Fibroblast of skin of abdomen (primary cell): ENCODE measurements at regions not wholly inside any gene's neighbourhood (a gene's known extent, or its start where the extent isn't known, plus 50 kb on each side); places are given as distances from the start of the nearest gene placed in this dataset.

ENCODE experiments used
- DNase-seq: peaks from one replicate; pipeline ENCODE4 v3.0.0-alpha.2; 2013

DNA sequence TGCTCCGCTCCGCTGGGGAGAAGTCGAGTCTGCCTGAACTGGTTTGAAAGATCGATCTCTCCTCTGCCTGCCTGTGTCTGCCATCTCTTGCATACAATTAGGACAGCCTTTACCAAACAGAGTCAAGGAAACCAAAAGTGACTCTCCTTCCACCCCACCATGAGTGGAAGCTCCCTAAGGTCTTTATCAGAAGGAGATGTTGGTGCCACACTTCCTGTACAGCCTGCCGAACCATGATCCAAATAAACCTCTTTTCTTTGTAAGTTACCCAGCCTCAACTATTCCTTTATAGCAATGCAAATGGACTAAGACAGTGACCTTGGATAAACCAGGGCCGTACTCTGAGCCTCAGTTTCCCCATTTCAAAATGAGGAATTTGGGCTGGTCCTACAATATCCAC is 106.3 kb upstream of the GDF10 start:
- DNase-seq = no peak

DNA sequence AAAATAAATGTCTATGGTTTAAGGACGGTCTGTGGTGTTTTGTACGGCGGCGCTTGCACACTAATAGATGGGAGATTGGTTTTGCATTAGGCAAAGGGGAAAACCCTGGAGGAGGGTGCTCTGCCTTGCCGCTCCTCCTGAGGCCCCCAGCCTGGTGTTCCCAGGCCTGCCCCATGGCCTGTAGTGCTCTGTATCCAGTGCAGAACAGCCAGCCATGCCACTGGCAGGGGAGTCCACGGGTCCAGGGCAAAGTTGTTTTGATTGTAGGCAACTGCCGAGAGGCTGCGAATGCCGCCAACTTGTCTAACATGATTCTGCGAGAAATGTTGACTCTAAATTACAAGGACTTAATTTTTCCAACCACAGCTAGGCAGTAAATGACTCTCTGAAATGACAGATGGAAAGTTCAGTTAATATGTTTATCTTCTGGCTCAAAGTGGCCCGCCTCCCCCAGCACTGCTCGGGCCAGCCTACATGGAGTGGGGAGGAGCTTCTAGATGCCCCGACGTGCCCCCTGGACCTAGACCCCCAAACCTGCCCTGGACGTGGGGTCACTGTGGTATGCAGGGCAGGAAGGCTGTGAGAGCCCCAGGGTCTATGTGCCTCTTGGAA is 104.6 kb upstream of the GDF10 start:
- no peak for DNase-seq

DNA sequence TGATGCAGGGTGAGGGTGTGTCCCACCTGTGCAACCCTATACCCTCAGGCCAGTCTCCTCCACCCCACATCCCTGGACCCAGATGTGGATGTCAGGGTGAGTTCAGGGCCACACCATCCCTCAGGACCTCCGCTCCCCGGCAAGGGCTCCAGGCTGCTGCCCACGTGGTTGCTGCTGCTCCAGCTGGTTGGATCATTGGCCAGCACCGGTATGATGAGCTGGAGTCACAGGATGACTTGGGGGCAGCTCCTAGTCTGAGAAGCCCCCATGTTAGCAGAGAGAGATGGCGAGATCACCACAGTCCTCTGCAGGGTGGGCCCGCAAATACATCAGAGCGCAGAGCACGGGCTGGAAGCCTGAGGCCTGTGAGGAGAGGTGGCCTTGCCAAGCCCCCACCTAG is 103.3 kb upstream of the GDF10 start:
- DNase-seq = no peak

DNA sequence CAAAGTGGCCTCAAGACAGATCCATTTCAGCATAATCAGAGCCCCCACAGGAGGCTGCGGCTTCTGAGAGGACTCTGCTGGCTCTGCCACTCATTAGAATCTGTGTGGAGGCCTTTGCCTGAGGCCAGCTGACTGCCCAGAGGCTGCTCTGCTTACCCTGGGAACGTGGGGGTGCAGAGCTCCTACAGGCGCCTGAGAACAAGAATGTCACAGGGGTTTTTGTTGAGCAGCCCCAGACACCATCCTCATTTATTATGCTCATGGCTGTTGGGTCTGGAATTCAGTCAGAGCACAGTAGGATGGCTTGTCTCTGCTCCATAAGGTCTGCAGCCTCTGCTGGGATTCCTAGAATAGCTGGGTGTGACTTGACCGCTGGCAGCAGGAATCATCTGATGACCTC is 101.8 kb upstream of the GDF10 start:
- no peak for DNase-seq

DNA sequence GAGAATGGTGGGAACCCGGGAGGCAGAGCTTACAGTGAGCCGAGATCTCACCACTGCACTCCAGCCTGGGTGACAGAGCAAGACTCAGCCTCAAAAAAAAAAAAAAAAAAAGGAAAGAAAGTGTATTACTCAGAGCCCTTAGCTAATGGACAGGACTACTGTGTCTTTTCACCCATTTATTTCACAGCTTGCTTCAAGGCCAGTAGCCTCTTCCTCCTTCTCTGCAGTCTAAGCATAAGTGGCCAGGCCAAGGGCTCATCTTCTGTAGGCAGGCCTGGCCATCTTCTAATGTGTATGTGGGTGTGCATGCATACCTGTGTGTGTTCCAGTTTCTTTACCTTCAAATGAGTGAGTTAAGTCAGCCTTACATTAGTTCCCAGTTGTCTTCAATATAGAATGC is 94.8 kb upstream of the GDF10 start:
- DNase-seq = no peak

DNA sequence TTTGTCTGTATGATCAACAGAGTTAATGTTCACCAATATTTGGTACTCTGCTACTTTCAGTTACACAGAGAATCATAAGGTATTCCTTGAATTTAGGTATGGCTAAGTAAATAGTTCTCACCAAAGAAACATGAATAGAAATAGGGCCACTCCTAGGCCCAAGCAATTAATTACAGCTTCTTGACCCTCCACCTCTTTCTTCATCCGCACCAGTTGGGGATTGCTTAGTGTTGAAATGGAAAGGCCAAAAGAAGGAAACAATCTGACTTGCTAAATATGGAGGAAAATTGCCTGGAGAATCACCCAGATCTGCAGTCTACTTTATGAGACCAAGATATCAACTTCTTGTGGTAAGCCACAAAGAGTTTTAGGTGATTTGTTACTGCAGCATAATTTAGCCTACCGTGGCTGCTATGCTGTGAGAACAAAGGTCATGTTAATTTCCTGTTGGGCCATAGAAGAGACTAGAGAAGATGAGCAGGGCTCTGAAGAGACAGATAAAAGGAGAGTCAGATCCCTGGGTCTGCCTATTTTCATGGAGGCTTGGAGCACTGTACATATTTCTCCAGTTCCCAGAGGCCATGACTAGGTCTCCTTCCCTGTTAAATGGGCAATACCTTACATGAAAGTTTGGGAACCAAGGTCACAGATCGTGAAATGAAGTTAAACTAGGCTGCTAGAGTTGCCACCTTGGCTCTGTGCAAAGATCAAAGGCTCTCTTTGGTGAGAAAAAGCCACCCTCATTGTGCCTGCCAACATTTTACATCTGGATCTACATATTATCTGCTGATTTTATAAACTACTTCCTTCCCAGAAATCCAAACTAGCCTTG is 93.3 kb upstream of the GDF10 start:
- peak; percentile 3 for DNase-seq

DNA sequence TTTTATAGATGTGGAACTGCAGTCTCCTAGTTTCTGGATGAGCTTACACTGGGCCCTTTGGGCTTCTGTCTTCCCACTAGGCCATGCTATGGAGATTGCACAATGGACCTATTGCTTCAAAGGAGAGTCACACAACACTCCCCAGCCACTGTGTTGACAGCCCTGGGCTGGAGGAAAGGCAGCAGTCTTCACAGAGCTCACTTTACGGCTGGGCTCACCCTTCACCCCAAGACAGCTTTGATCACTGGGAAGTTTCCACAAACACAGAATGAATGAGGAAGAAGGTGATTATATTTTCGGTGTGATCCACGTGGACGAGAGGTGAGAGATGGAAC is 92.7 kb upstream of the GDF10 start:
- no peak for DNase-seq

DNA sequence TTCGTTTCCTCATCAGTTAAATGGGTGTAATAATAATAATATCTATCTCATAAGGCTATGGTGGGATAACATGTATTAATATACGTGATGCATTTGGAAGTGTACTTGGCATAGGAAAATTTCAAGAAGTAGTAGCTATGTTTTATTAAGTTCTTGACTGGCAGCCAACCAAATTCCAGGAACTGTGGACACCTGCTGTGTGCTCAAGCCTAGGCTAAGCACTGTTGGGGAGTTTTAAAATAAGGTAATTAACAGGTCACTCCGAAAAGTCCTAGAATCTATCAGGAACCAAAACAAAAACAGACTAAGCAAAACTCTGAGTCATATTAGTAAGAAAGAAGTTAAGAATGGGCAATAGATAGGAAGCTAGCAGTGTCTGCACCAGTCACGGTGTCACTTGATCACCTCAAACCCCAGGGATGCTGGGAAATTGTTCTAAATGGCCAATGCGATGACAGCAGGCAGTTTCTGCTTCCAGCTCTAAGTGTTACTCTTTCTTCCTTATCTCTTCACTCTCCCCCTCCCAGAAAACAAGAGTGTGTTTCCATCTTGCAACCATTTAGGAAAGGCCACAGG is 92.0 kb upstream of the GDF10 start:
- DNase-seq = no peak

DNA sequence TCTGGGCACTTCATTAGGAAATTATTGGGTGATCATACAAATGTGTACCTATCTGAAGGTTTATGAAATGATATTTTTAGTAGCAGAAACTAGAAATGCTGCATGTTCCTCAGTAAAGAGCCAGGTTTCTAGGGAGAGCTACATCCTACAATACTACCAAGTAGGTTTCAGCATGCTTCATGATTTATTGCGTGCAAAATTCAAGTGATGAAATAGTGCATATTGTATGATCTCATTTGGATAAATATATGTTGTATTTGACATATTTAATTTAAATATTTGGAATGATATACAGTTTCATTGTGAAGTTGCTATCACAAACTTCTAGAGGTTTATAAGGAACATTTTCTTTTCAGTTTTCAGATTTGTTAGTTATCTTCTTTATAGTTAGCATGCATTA is 90.5 kb upstream of the GDF10 start:
- DNase-seq = no peak

DNA sequence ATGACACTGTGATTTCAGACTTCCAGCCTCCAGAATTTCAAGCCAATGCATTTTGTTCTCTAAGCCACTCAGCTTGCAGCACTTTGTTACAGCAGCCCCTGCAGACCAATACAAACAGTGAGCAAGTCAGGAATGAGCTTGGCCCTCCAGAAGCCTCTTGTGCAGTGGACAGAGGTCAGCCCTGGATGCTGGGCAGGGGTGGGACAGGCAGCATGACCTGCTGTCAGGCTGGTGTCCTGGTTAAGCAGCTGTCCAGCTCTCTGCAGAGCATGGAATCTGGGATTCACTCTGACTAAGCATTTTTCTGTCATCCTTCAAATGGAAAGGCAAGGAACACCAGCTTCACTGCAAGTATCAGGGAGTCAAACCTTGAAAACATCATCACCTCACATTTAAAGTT is 85.5 kb upstream of the GDF10 start:
- no peak for DNase-seq

DNA sequence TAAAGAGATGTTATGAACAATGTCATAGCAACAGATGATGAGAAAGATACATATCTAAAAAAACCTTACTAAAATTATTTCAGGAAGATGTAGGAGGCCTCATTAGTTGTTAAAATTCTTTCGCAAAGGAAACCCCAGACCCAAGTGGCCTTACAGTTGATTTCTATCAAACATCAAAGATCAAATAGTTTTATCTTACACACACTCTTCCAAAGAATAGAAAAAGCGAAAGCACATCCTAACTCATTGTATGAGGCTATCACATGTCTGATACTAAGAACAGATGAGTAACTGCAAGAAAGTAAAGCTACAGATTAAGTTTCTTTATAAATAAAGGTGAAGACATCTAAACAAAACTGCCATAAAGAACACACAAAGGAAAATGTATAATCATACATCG is 82.9 kb upstream of the GDF10 start:
- DNase-seq = no peak

DNA sequence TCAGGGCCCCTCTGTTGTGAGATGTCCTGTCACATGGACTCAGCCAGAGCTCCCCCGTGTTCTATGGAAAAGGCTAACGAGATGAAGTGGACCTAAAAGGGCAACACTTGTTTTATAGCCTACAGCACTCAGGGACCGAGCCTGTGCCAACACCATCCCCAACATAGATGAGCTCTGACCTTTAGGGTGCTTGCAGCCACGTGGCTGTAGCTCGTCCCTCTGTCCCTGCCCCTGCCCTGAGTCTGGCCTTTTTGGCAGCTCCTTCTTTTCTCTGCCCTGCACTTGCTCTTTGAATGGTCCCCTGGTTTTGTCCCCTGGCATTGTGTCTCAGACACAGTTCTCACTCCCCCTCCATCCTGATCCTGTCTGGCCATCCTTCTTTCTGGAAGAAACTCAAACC is 81.2 kb upstream of the GDF10 start:
- DNase-seq = no peak

DNA sequence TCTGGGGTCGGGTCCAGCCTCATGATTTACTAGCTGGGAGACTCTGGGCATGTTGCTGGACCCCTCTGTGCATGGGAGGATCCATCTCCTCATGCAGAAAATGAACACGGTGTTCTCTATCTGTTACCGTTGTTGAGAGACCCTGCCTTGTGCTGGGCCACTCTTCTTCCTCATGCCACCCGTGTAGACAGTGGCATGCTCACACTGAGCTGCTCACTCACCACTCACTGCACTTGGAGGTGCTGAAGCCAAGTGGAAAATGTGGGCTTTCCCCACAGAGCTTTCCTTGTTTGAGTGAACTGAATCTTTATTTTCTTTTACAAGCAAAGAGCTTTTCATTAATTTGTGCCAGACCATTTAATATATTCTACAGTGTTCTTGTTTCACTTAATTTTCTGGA is 77.5 kb upstream of the GDF10 start:
- DNase-seq = no peak

DNA sequence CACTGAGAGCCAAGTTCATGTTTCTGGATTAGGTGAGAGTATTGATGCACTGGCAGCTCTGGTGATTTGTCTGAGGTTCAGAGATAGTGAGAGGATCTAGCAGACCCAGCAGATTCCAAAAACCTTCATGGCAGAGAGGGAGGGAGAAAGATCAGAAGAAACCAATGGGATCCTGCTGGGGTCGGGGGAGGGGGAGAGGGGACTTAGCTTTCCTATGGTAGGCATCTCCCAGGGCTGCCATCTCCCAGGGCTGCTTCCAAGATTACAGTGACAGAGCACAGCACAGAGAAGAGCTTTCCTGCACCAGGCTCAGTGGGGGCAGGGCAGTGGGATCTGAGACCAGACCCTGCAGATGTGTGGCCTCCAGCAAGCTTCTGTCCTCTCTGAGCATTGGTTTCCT is 76.8 kb upstream of the GDF10 start:
- no peak for DNase-seq

DNA sequence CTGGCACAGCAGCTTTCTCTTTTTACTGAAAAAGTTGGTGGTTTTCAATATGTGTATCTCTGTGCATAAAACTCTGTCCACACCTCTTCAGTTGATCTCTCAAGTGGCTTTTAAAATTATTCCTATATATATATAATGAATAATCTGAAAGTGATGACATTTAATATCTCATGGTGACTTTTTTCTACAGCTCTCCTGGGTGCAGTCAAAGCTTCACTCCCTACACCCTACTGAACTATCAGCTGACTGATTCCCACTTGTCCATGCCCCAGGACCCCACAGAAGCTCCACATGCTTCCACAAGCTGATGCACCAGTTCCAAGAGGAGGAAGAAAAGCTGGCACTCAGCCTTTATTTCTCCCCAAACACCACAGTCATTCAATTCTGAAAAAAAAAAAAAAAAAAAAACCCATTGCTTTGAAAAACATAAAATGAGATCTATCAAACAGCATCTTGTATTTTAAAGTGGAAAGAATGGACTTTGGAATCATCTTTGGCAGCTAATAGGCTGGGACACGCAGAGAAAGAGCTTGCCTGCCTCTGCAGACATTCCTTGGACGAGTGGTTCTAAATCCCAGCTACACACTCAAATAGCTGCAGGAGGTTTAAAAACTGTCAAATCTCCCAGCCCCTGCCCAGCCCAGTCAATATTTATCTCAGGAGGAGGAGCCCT is 75.3 kb upstream of the GDF10 start:
- DNase-seq = no peak

DNA sequence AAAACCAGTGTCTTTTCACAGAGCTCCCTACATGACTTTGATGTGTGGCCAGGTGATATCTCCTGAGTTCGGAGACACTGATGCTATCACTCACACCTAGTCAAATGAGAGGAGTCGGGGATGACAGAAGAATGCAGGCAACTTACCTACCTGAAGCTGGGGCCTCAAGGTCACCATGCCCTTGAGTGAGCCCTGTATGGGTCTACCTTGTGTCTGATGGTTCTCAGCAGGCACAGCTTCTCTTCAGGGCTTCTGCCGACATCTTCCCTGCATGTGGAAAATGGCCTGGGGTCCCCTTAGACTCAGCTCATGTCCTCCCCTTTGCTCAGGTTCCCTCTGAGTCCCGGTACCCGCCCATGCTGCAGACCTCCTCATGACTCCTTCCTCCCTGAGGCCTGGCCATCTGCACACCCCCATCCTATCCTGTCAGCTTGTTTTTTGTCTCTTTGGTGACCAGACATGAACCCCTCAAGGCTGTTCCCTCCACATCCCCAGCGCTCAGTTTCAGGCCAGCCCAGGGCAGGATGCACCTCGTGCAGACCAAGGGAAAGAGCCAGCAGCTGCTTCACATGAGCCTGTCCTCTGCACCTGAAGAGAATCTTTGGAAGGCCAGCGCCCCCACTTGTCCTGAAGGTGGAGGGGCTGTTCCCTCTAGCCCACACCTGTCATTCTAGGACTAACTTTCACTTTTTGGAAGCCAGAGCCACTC is 74.6 kb upstream of the GDF10 start:
- no peak for DNase-seq

DNA sequence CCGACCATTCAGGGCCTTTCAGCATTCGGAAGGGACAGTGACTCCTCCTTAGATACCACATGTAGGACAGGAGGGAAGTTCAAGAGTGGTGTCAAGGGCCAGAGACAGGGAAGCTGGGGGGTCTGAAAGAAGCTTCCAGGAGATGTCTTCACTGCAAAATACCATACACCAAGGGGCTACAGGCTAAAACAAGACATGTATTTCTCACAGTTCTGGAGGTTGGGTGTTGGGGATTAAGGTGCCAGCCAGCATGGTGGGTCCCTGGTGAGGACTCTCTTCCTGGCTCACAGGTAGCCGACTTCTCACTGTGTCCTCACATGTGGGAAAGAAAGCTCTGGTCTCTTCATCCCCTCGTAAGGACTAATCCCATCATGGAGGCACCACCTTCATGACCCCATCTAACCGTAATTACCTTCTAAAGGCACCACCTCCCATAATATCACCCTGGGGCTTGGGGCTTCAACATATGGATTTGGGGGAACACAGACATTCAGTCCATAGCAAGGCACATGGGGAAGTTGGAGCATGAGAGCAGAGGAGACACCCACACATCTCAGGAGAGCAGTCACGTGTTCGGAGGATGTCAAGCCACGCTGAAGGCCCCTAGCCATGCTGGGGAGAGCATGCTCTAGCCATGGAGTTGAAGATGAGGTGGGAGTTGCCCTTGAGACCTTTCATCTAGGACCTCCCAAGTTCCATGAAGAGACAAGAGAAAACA is 73.9 kb upstream of the GDF10 start:
- no peak for DNase-seq

DNA sequence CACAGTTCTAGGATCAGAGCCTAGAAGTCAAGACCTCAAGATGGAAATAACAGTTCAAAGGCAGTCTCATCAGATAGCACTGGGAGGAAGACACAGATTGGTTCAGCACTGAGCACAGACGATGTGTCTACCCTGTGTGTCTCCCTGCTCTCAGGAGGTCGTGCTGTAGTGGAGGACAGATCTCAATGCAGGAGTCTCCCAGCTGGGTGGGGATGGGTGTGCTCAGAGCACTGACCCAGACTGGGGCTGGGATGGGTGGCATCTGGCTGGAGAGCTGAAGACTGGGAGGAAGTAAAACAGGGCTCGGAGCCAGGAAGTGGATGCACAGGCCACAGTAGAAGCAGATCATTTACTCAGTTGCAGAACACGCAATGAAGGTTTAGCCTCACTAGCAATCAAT is 69.5 kb upstream of the GDF10 start:
- DNase-seq = no peak

DNA sequence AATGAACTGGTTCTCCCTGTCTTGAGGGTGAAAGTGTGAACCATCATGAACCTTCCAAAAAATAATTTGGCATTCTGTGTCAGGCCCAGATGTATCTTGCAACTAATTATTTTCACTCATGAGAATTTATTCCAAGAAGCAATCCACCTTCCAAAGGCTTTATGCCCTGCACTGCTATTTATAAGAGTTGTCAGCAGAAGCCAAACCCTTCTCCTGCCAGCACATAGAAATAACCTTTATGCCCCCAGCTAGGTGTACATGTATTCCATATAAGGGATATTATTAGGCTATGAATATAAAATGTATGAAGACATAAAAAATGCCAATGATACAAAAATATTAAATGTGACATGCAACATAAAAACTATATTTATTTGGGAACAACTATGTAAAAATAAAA is 69.0 kb upstream of the GDF10 start:
- DNase-seq = no peak

DNA sequence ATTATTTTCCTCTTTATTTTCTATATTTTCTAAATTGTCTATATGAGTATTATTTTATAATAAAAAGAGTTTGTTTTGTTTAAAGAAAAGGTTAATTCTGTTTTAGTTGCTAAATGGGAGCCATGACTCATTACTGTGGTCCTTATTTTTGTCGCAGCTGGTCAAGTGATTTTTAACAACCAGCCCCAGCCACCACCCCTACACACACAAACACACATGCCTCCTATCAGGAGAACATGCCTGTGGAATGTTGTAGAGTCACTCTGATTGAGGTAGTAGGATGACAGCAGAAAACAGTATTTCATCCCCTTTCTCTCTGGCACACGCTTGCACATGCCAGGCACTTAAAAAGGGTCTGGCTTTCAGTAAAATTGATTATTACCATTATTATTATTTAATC is 68.6 kb upstream of the GDF10 start:
- no peak for DNase-seq

DNA sequence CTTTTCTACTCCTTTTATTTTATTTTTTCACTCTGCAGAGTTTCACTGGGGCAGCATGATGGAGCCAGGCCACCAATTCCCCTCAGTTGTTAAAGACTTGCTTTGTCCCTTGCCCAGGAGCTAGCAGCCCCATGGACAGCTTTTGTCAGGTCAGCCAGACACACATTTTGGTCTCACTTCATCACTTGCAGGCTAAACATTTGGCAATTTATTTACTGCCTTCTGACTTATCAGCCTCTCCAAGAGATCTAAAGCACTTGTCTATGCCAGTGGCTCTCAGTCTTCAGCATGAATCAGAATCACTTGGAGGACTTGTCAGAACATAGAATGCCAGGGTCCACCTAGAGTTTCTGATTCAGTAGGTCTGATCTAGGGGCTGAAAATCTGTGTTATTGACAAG is 66.4 kb upstream of the GDF10 start:
- DNase-seq = no peak

DNA sequence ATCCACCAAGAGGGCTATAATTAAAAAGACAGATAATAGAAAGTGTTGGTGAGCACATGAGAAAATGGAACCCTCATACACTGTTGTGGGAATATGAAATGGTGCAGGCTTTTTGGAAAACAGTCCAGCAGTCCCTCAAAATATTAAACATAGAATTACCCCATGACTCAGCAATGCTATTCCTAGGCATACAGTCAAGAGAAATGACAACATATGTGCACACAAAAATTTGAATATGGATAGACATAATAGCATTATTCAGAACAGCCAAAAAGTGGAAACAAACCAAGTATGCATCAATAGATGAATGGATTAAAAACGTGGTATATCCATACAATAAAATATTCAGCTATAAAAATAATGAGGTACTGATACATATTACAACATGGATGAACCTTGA is 64.5 kb upstream of the GDF10 start:
- DNase-seq = no peak
